ENCODE measurements at regions not wholly inside any gene's neighbourhood (a gene's known extent, or its start where the extent isn't known, plus 50 kb on each side); places are given as distances from the start of the nearest gene placed in this dataset.

- no peak overlapping the region for H2AFZ ChIP-seq (ENCODE audit: insufficient read depth, low read depth, low read length, poor library complexity, severe bottlenecking)
- H3K4me2 ChIP-seq (replicated peaks; ENCODE audit: extremely low read depth, low read length, poor library complexity, severe bottlenecking): no peak overlapping the region
- no peak overlapping the region for H3K4me3 ChIP-seq (replicated peaks in 1 of 3; ENCODE audit: low read depth in 2 of 3, low read length in 3 of 3)
- no peak overlapping the region for H3K4me3 Mint-ChIP-seq
- H3K9ac ChIP-seq (ENCODE audit: insufficient read depth, low read length, poor library complexity, severe bottlenecking): no peak overlapping the region
- H3K27me3 ChIP-seq (ENCODE audit: control insufficient read depth in 2 of 2, insufficient read depth in 2 of 2, low read length in 2 of 2): no peaks in the 10 kb centered on the region
- TF ChIP-seq CTCF (IDR thresholded peaks at IDR 0.05): no peak
- peaks cover 5 to 11% (median 8%) of the 10 kb centered on the region in 3 donors for H3K27me3 Mint-ChIP-seq (ENCODE audit: low read depth in 3 of 3)
- no peaks in the 10 kb centered on the region for H3K79me2 ChIP-seq (ENCODE audit: insufficient read depth, low read length)
- H3K4me1 Mint-ChIP-seq: no peaks in the 10 kb centered on the region
- intact Hi-C loops (cut with micrococcal nuclease): no loop called here
- no peaks in the 10 kb centered on the region for H4K20me1 ChIP-seq (ENCODE audit: insufficient read depth, low read length)
- peaks cover 21 to 51% of the 10 kb centered on the region in 2 donors for H3K9me3 ChIP-seq (replicated peaks in 1 of 2; ENCODE audit: control insufficient read depth in 1 of 2, insufficient read depth in 1 of 2, low read length in 2 of 2)
- no peak overlapping the region for H3K27ac Mint-ChIP-seq
- no peaks in the 10 kb centered on the region for H3K36me3 Mint-ChIP-seq
- no peaks in the 10 kb centered on the region for H3K4me1 ChIP-seq (ENCODE audit: control insufficient read depth in 1 of 2, insufficient read depth in 2 of 2, low read length in 2 of 2)
- 85% methylated on average over 15 of the region's 15 CpGs for WGBS (ENCODE audit: insufficient coverage)
- H3K36me3 ChIP-seq (replicated peaks in 1 of 2; ENCODE audit: control insufficient read depth in 1 of 2, insufficient read depth in 2 of 2, low read length in 2 of 2): no peaks in the 10 kb centered on the region
- no peak overlapping the region for H3K27ac ChIP-seq (ENCODE audit: low read depth in 1 of 2, low read length in 2 of 2)
- no peak for DNase-seq
- H3K9me3 Mint-ChIP-seq: peaks cover 32 to 58% (median 55%) of the 10 kb centered on the region in 7 donors
Measured at GRCh38 chr5:179455320-179455719, 95.0 kb upstream of the RUFY1 start.

GRCh38 chr5:179454356-179454755, 96.0 kb upstream of the RUFY1 start:
- Histone ChIP-seq H3K27ac (ENCODE audit: low read depth in 1 of 2, low read length in 2 of 2) (no peak overlapping the region), H3K79me2 (ENCODE audit: insufficient read depth, low read length) (no peaks in the 10 kb centered on the region), H2AFZ (ENCODE audit: insufficient read depth, low read depth, low read length, poor library complexity, severe bottlenecking) (no peak overlapping the region), H3K36me3 (replicated peaks in 1 of 2; ENCODE audit: control insufficient read depth in 1 of 2, insufficient read depth in 2 of 2, low read length in 2 of 2) (no peaks in the 10 kb centered on the region), H3K4me2 (replicated peaks; ENCODE audit: extremely low read depth, low read length, poor library complexity, severe bottlenecking) (no peak overlapping the region), H3K9me3 (replicated peaks in 1 of 2; ENCODE audit: control insufficient read depth in 1 of 2, insufficient read depth in 1 of 2, low read length in 2 of 2) (peaks cover 21 to 58% of the 10 kb centered on the region in 2 donors), H3K4me1 (ENCODE audit: control insufficient read depth in 1 of 2, insufficient read depth in 2 of 2, low read length in 2 of 2) (no peaks in the 10 kb centered on the region), H3K9ac (ENCODE audit: insufficient read depth, low read length, poor library complexity, severe bottlenecking) (no peak overlapping the region), H3K27me3 (ENCODE audit: control insufficient read depth in 2 of 2, insufficient read depth in 2 of 2, low read length in 2 of 2) (no peaks in the 10 kb centered on the region), H3K4me3 (replicated peaks in 1 of 3; ENCODE audit: low read depth in 2 of 3, low read length in 3 of 3) (no peak overlapping the region), H4K20me1 (ENCODE audit: insufficient read depth, low read length) (no peaks in the 10 kb centered on the region)
- intact Hi-C loops (cut with micrococcal nuclease): no loop called here
- H3K4me3 Mint-ChIP-seq: no peak overlapping the region
- 68% methylated on average over 9 of the region's 9 CpGs for WGBS (ENCODE audit: insufficient coverage)
- peaks cover 5 to 8% (median 8%) of the 10 kb centered on the region in 3 donors for H3K27me3 Mint-ChIP-seq (ENCODE audit: low read depth in 3 of 3)
- H3K9me3 Mint-ChIP-seq: peaks cover 38 to 67% (median 61%) of the 10 kb centered on the region in 7 donors
- TF ChIP-seq CTCF (IDR thresholded peaks at IDR 0.05): no peak
- H3K36me3 Mint-ChIP-seq: no peaks in the 10 kb centered on the region
- peak in 1 of 3 donors; percentile 1 for DNase-seq
- H3K4me1 Mint-ChIP-seq: no peaks in the 10 kb centered on the region
- H3K27ac Mint-ChIP-seq: no peak overlapping the region

All from CD14-positive monocyte (primary cell).